ENCODE measurements at regions not wholly inside any gene's neighbourhood (a gene's known extent, or its start where the extent isn't known, plus 50 kb on each side); places are given as distances from the start of the nearest gene placed in this dataset.

DNA sequence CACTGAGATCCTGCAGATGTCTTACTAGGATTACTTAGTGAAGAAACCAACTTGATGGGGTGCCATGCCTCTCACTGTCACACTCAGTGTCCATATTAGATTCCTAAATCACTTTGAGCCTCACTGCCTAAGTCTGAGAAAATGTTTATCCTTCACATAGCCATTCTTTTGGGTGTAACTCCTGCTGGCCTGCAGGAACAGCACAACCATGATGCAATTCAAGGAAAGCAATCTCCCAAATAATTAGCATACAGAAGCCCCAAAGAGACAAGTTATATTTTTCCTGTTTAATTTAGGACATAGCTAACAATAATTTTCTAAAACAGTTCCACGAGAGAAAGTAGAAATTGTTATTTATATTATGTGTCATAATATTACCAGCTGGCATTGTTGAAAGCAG lies 655.5 kb downstream of the KCNA4 start:
- H3K36me3 Mint-ChIP-seq (ENCODE audit: low read depth, unreplicated experiment), result no peaks in the 10 kb centered on the region
- peaks cover 4% of the 10 kb centered on the region for H3K9me3 Mint-ChIP-seq (ENCODE audit: unreplicated experiment)
- H3K27ac Mint-ChIP-seq (ENCODE audit: unreplicated experiment), result no peak overlapping the region
- DNase-seq (ENCODE audit: low read depth), result no peak
- no peaks in the 10 kb centered on the region for H3K4me1 ChIP-seq (ENCODE audit: insufficient read depth, low read length)
- no peak overlapping the region for H2AFZ ChIP-seq (ENCODE audit: low read depth, low read length)
- H4K20me1 ChIP-seq (ENCODE audit: insufficient read depth, low read length), result no peaks in the 10 kb centered on the region
- no peak overlapping the region for H3K4me2 ChIP-seq (ENCODE audit: low read length)
- H3K4me3 Mint-ChIP-seq (ENCODE audit: unreplicated experiment), result no peak overlapping the region
- H3K27me3 Mint-ChIP-seq (ENCODE audit: low read depth, unreplicated experiment), result peaks cover 18% of the 10 kb centered on the region
- no peak overlapping the region for H3K27ac ChIP-seq (ENCODE audit: low read depth, low read length)
- no peaks in the 10 kb centered on the region for H3K9me3 ChIP-seq (ENCODE audit: insufficient read depth, low read depth, low read length)
- no peak for TF ChIP-seq EZH2 (IDR thresholded peaks at IDR 0.05; ENCODE audit: insufficient read depth, low read length)
- TF ChIP-seq, protein P1, sequence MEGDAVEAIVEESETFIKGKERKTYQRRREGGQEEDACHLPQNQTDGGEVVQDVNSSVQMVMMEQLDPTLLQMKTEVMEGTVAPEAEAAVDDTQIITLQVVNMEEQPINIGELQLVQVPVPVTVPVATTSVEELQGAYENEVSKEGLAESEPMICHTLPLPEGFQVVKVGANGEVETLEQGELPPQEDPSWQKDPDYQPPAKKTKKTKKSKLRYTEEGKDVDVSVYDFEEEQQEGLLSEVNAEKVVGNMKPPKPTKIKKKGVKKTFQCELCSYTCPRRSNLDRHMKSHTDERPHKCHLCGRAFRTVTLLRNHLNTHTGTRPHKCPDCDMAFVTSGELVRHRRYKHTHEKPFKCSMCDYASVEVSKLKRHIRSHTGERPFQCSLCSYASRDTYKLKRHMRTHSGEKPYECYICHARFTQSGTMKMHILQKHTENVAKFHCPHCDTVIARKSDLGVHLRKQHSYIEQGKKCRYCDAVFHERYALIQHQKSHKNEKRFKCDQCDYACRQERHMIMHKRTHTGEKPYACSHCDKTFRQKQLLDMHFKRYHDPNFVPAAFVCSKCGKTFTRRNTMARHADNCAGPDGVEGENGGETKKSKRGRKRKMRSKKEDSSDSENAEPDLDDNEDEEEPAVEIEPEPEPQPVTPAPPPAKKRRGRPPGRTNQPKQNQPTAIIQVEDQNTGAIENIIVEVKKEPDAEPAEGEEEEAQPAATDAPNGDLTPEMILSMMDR (IDR thresholded peaks at IDR 0.05; ENCODE audit: insufficient read depth, low read depth, low read length), result no peak
- no peak overlapping the region for H3K4me3 ChIP-seq (ENCODE audit: insufficient read depth, low read depth, low read length)
- no peak for FAIRE-seq
- H3K9ac ChIP-seq (ENCODE audit: low read length), result no peak overlapping the region
- no peaks in the 10 kb centered on the region for H3K4me1 Mint-ChIP-seq (ENCODE audit: low read depth, unreplicated experiment)
- no peaks in the 10 kb centered on the region for H3K27me3 ChIP-seq (ENCODE audit: insufficient read depth, low read length)
- no peaks in the 10 kb centered on the region for H3K79me2 ChIP-seq (ENCODE audit: insufficient read depth, low read length)
- no peaks in the 10 kb centered on the region for H3K36me3 ChIP-seq (ENCODE audit: insufficient read depth, low read length)

DNA sequence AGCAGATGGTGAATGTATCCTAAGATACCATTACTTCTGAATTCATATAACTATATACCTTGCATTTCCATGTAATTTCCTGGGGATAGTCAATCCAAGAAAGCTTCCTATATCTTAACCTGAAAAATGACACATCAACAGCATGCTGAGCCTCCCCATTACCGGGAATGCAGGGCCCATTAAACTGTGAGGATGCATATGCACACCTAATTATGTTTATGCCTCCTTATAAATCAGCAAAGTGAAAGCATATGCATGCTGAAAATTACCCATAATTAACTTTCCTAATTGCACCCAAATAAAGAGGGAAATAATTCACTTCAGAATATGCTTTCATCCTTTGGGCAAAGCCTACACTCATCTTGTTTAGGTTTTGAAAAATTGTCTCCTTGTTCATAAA lies 663.0 kb downstream of the KCNA4 start:
- TF ChIP-seq, protein P1 (IDR thresholded peaks at IDR 0.05; ENCODE audit: insufficient read depth, low read depth, low read length), result no peak
- no peak for TF ChIP-seq EZH2 (IDR thresholded peaks at IDR 0.05; ENCODE audit: insufficient read depth, low read length)
- no peak overlapping the region for H3K27ac ChIP-seq (ENCODE audit: low read depth, low read length)
- DNase-seq (ENCODE audit: low read depth) (no peak), FAIRE-seq (no peak)
- no peaks in the 10 kb centered on the region for H3K36me3 Mint-ChIP-seq (ENCODE audit: low read depth, unreplicated experiment)
- H3K9me3 ChIP-seq (ENCODE audit: insufficient read depth, low read depth, low read length), result no peaks in the 10 kb centered on the region
- H3K27me3 Mint-ChIP-seq (ENCODE audit: low read depth, unreplicated experiment), result no peaks in the 10 kb centered on the region
- no peak overlapping the region for H2AFZ ChIP-seq (ENCODE audit: low read depth, low read length)
- H4K20me1 ChIP-seq (ENCODE audit: insufficient read depth, low read length), result no peaks in the 10 kb centered on the region
- no peaks in the 10 kb centered on the region for H3K27me3 ChIP-seq (ENCODE audit: insufficient read depth, low read length)
- no peaks in the 10 kb centered on the region for H3K36me3 ChIP-seq (ENCODE audit: insufficient read depth, low read length)
- no peak overlapping the region for H3K4me3 Mint-ChIP-seq (ENCODE audit: unreplicated experiment)
- H3K4me3 ChIP-seq (ENCODE audit: insufficient read depth, low read depth, low read length), result no peak overlapping the region
- H3K79me2 ChIP-seq (ENCODE audit: insufficient read depth, low read length), result no peaks in the 10 kb centered on the region
- H3K9me3 Mint-ChIP-seq (ENCODE audit: unreplicated experiment), result peaks cover 6% of the 10 kb centered on the region
- no peaks in the 10 kb centered on the region for H3K4me1 ChIP-seq (ENCODE audit: insufficient read depth, low read length)
- H3K4me1 Mint-ChIP-seq (ENCODE audit: low read depth, unreplicated experiment), result peaks cover 1% of the 10 kb centered on the region
- H3K27ac Mint-ChIP-seq (ENCODE audit: unreplicated experiment), result no peak overlapping the region
- no peak overlapping the region for H3K4me2 ChIP-seq (ENCODE audit: low read length)
- H3K9ac ChIP-seq (ENCODE audit: low read length), result no peak overlapping the region

DNA sequence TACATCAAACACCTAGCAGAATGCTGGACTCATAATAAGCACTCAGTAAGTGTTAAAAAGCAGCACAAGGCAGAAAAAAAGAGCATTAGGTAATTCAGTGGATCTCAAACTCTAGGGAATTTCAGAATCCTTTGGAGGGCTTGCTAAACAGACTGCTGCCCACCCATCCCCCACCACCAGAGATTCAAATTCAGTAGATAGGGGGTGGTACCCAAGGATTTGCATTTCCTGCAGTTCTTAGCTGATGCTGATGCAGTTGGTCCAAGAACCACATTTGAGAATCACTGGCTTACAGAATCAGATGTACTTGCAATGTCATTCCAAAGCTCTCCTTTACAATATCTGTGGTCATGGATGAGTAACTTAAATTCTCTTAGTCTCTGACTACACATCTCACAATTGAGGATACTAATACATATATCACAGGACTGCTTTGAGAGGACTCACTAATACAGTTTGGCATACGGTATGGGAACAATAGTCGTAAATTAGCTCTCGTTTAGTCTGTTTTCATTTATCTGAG lies 664.5 kb downstream of the KCNA4 start:
- H3K4me3 ChIP-seq (ENCODE audit: insufficient read depth, low read depth, low read length), result no peak overlapping the region
- no peaks in the 10 kb centered on the region for H3K36me3 ChIP-seq (ENCODE audit: insufficient read depth, low read length)
- H3K27me3 ChIP-seq (ENCODE audit: insufficient read depth, low read length), result no peaks in the 10 kb centered on the region
- no peak overlapping the region for H3K9ac ChIP-seq (ENCODE audit: low read length)
- no peaks in the 10 kb centered on the region for H3K9me3 ChIP-seq (ENCODE audit: insufficient read depth, low read depth, low read length)
- H3K79me2 ChIP-seq (ENCODE audit: insufficient read depth, low read length), result no peaks in the 10 kb centered on the region
- no peak overlapping the region for H3K4me2 ChIP-seq (ENCODE audit: low read length)
- Mint-ChIP-seq H3K4me1 (ENCODE audit: low read depth, unreplicated experiment) (peaks cover 1% of the 10 kb centered on the region), H3K27ac (ENCODE audit: unreplicated experiment) (no peak overlapping the region), H3K27me3 (ENCODE audit: low read depth, unreplicated experiment) (no peaks in the 10 kb centered on the region), H3K4me3 (ENCODE audit: unreplicated experiment) (no peak overlapping the region), H3K9me3 (ENCODE audit: unreplicated experiment) (peaks cover 6% of the 10 kb centered on the region), H3K36me3 (ENCODE audit: low read depth, unreplicated experiment) (no peaks in the 10 kb centered on the region)
- DNase-seq (ENCODE audit: low read depth), result no peak
- FAIRE-seq, result no peak
- TF ChIP-seq EZH2 (IDR thresholded peaks at IDR 0.05; ENCODE audit: insufficient read depth, low read length), result no peak
- TF ChIP-seq, protein P1 (IDR thresholded peaks at IDR 0.05; ENCODE audit: insufficient read depth, low read depth, low read length), result no peak
- no peak overlapping the region for H3K27ac ChIP-seq (ENCODE audit: low read depth, low read length)
- H4K20me1 ChIP-seq (ENCODE audit: insufficient read depth, low read length), result no peaks in the 10 kb centered on the region
- H2AFZ ChIP-seq (ENCODE audit: low read depth, low read length), result no peak overlapping the region
- no peaks in the 10 kb centered on the region for H3K4me1 ChIP-seq (ENCODE audit: insufficient read depth, low read length)
